HG02885 (cell line): ENCODE measurements at regions not wholly inside any gene's neighbourhood (a gene's known extent, or its start where the extent isn't known, plus 50 kb on each side); places are given as distances from the start of the nearest gene placed in this dataset.
A peak's percentile ranks its signal among the peaks of the same experiment; 100 is the strongest.

ENCODE experiments used
- ATAC-seq: cut with Tn5 transposase; IDR thresholded peaks from one replicate; pipeline ENCODE4 v1.9.1; 2021; ENCODE audit warnings: mild to moderate bottlenecking; ENCODE audit not compliant: unreplicated experiment, poor library complexity

- no peak for ATAC-seq
These were observed 368.5 kb upstream of the OPRM1 start for GRCh38 chr6:153670403-153671026.

- ATAC-seq = no peak
These were observed 370.3 kb upstream of the OPRM1 start for GRCh38 chr6:153668758-153669157.

DNA sequence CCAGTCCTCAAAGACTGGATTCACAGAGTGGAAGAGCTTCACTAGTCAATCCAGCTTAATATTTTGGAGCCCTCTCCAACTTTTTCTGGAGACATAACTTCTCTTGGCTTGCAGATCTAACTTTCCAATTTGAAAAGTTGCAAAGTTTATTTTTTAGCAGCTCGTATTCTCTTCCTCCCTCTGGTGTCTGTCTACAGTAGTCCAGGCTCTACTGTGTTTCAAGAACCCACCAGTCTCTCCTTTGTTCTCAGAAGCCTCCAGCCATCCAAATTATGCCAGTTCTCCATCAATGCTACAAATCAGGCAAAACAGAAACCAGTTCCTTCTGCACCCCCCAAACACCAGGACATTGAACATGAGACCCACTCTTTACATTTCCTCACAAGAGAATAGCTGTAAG lies 376.1 kb upstream of the OPRM1 start:
- no peak for ATAC-seq

GRCh38 chr6:153645326-153645725 lies 393.7 kb upstream of the OPRM1 start:
- ATAC-seq = no peak

DNA sequence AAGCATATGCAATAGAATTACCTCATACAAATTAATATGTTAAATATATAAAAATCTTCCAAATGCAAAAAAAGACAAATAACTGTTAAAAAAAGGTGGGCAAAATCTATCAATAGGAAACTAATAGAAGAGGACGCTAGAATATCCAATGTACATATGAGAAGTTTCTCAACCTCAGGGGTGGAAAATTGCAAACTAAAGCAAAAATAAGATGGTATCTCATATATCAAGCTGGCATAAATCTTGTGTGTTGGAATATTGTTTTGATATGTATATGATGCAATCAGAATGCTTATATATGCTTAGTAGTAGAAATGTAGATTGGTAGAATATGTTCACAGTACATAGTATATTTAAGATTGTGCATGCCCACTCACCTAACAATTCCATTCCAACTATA lies 395.0 kb upstream of the OPRM1 start:
- no peak for ATAC-seq

- no peak for ATAC-seq
These were observed 404.6 kb upstream of the OPRM1 start for GRCh38 chr6:153634416-153634815.

DNA sequence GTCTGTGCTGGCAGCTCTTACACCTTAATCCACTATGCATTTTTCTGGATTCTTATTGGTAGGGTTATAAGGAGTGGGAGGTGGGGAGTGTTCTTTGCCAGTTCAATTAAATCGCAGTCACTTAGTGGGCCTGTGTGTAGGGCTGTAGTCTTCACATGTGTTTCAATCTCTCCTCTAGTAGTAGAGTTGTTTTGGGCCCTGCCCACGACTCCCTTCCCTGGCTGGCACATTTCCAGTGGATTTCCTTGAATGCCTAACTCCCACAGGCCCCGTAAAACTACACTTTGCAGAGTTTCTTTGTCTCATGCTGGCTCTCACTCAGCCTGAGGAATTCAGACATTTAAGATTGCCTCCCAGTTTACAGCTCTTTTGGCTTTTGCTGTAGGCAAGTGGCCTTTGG lies 414.0 kb upstream of the OPRM1 start:
- no peak for ATAC-seq

- no peak for ATAC-seq
These were observed 414.5 kb upstream of the OPRM1 start for GRCh38 chr6:153624528-153624927.

GRCh38 chr6:153623496-153623895 lies 415.5 kb upstream of the OPRM1 start:
- ATAC-seq = no peak

GRCh38 chr6:153621491-153621890 lies 417.5 kb upstream of the OPRM1 start:
- ATAC-seq = no peak

GRCh38 chr6:153621070-153621469 lies 418.0 kb upstream of the OPRM1 start:
- no peak for ATAC-seq

- ATAC-seq = no peak
These were observed 420.4 kb upstream of the OPRM1 start for GRCh38 chr6:153618371-153619322.

- ATAC-seq = no peak
These were observed 422.5 kb upstream of the OPRM1 start for GRCh38 chr6:153616506-153616905.

- no peak for ATAC-seq
These were observed 425.2 kb upstream of the OPRM1 start for GRCh38 chr6:153613719-153614455.

GRCh38 chr6:153602401-153602800 lies 436.6 kb upstream of the OPRM1 start:
- ATAC-seq = no peak

- ATAC-seq = no peak
These were observed 439.1 kb upstream of the OPRM1 start for GRCh38 chr6:153599901-153600300.

DNA sequence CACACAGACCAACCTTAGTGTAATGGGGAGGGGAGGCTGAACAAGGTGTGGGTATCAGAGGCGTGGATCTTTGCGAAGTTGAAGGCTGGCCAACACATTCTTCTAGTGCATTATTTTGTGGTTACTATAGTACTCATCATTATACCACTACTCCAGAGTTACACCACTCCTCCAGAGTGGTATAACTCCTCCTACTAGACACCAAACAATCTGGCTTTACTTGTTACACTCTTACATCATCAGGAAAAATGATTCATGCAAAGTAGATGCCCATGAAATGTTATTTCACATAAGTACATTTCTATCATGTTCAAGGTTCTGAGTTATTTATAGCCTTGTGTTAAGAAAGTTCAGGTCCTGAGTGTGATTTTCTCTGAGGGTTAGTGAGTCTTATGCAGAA lies 443.1 kb upstream of the OPRM1 start:
- ATAC-seq = no peak

- no peak for ATAC-seq
These were observed 444.2 kb upstream of the OPRM1 start for GRCh38 chr6:153594871-153595270.

DNA sequence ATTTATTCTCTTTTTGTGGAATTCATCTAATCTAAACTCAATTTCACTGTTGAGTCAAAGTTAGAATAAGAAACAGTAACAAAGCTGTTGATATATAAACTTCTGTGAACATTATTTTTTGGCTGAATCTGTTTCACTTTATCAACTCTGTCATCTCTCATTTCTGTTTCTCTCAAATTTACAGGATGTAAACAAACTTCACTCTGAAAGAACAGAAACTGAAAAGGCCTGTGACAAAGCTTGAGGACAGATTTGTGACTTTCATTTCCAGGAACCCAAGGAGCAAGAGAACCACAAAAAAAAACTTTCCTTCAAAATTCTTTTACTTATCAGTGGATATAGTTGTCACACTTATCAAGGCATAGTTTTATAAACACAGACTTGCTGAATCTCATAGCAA lies 447.9 kb upstream of the OPRM1 start:
- ATAC-seq = peak; percentile 51

DNA sequence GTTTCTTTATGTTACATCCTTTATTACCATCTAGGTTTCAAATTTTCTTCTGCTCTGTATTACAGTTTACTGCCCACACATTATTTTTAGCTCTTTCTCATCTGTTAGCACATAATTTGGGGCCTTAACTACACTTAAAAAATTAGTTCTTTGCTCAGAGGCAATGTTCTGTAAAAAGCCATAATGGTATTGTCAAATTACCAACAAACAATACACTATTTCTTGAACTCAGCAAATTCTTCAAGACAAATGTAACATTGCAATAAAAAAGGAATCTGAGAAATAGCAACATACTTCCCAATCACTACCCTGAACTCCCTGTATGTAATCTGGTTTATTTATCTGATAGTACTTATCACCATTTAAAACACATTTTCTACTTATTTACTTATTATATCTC lies 448.6 kb upstream of the OPRM1 start:
- ATAC-seq = no peak

DNA sequence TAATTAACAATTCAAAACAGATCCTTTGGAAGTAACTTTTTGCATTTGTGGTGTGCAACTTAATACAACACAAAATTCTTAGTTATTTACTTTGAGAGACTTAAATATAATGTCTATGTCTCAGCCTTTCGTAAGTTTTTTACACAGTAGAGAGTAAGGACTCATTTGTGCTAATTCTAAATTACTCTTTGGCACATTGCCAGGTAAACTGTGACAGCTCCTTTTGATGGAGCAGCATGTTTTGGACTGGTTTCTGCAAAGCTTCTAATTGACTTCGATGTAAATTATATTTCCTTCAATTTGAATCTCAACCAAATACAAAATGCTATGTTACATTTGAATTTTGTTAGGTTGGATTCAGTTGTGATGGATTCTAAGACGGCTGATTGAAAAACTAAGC lies 450.7 kb upstream of the OPRM1 start:
- no peak for ATAC-seq
